GM20000 (cell line): ENCODE measurements at regions not wholly inside any gene's neighbourhood (a gene's known extent, or its start where the extent isn't known, plus 50 kb on each side); places are given as distances from the start of the nearest gene placed in this dataset.

Source experiments
- DNase-seq: peaks from one replicate; pipeline ENCODE4 v3.0.0; 2012; ENCODE audit warnings: low spot score
- CTCF ChIP-seq: IDR thresholded peaks from 2 replicates; pipeline ENCODE4 v1.5.1; 2012; ENCODE audit warnings: mild to moderate bottlenecking, control low read depth; ENCODE audit errors: extremely low read depth, missing control alignments

GRCh38 chr2:8465560-8465959 is 216.3 kb upstream of the ID2 start:
- no peak for TF ChIP-seq CTCF

DNA sequence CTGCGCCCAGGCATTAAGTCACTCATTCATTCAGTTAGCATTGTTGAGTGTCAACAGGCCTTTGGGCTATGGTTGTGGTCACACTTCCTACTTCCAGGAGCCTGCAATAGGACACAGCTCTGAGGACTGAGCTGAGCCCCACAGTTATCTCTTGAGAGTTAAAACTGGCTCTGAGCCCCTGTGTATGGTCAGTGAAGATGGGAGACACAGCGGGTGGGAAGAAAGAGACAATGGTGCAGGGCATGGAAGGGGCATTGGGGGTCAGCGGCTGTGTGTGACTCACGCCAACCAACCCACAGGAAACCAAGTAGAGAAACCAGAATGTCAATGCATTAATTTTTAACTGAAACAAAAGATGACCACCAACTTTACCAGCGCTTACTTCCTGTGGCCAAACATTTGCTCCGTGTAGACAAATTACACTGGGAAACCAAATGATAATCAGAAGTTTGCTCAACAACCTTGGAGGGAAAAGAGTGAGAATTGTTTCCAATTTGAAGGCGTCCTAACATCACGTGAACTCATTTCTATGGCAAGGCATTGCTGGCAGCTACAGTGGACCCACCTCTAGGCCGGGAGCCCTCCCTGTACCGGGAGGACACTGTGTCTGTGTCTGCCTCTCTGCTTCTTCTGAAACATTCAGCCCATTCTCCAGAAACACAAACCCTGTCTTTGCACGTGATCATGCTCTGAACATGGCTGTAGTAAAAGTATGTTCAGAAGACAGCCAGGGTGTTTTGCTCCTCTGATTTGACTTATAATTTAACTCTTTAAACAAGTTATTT is 212.0 kb upstream of the ID2 start:
- no peak for TF ChIP-seq CTCF
- no peak for DNase-seq

More at GRCh38 chr2:8465560-8465959, 216.3 kb upstream of the ID2 start:
- DNase-seq = no peak

DNA sequence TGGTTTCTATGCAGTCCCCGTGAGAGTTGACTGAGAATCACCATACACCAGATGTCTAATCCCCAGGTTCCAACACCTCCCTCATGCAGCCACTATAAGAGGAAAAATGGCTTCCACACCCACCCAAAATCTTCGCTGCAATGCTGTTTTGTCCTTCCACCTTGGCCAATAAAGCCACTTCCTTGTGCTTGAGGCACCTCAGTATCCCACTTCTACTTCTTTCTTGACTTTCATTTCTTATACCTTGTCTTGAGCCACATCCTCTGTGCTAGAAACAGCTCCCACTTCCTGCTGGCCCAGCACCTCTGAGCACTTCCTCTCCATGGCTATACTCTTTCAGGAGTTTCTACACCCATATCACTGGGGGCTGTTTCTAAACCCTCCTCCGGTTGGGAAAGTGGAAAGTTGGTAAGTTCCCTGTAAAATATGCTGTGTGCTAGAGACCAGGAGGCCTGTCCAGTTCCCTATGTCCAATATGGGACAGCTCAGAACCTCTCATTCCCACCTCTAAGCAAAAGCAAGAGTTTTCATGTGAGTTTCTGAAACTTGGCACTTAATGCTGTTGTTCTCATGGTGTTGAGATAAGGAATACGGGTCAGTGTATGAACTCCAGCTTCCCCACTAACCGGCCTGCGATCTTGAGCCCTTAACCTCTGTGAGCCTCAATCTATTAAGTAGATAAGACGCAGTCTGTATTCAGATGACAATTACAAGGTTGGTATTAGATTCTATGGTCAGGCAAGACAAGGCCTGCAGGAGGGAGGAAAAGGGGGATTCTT is 209.1 kb upstream of the ID2 start:
- no peak for TF ChIP-seq CTCF
- DNase-seq = no peak

DNA sequence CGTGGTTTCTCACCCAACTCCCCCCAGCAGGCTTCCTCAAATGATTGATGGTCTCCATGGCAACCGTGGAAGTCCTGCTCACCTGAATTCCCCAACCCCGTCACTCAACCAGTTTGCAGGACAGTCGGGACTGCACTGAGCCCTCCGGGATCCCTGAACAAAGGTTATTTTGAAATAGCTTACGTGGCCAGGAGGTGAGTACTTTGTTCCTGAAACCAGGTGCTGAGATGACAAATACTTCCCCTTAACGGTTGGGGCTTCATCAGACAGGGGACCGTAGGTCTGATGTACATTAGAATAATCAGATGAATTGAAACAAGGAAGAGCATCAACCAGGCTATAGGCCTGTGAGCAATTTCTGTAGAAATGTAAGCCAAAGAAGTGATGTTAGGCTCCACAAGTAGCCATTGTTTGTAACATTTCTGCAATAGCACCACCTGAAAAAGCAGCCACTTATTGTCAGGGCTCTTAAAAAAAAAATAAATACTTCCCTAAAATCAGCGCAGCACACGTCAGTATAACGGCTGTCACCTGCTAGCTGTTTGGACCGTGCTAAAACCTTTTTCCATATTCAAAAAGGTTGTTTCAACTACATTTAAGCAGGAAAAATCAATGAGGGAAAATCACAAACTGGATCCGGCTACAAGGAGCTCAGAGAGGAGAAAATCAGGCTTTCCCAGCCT is 206.4 kb upstream of the ID2 start:
- no peak for TF ChIP-seq CTCF
- peak; percentile 58 for DNase-seq

- no peak for TF ChIP-seq CTCF
- DNase-seq = no peak
Measured at GRCh38 chr2:8477552-8478470, 204.0 kb upstream of the ID2 start.

DNA sequence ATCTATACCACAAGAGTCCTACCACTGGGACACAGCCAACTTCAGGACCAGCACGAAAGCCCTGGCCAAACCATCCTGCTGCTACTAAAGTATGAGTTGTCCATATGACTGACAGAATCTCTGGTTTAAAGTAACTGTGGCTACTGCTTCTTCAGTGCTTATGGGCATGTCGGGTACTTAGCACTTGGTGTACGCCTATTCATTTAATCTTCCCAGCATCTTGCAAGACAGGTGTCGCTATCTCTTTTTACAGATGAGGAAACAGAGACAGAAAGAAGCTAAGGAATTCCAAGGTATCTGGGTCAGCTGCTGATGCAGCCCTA is 203.4 kb upstream of the ID2 start:
- DNase-seq = no peak

More for the DNA sequence above, 203.4 kb upstream of the ID2 start:
- TF ChIP-seq CTCF = no peak
